GM12801 (cell line): ENCODE measurements at regions not wholly inside any gene's neighbourhood (a gene's known extent, or its start where the extent isn't known, plus 50 kb on each side); places are given as distances from the start of the nearest gene placed in this dataset.

Experiments used
- CTCF ChIP-seq: IDR thresholded peaks from one replicate; pipeline ENCODE4 v1.5.1; 2011; ENCODE audit warnings: control low read depth; ENCODE audit not compliant: insufficient read length; ENCODE audit errors: extremely low read depth

DNA sequence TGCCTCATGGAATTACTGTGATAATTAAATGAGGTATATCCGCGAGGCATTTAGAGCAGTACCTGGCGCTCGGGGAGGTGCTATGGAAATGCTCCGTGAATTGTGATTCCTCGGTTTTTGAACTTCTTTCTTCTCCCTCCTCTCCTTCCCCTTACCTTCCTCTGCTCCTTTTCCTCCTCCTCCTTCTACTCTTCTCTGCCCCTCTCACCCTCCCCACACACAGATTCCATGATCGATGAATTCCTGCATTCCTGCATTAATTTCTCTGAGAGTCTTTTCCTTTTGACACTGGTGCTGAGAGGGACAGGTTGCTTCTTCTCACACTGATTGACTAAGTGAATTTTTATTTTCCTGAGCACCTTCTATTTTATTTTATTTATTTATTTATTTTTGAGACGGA, 101.2 kb upstream of the RGMA start:
- TF ChIP-seq CTCF, result no peak

DNA sequence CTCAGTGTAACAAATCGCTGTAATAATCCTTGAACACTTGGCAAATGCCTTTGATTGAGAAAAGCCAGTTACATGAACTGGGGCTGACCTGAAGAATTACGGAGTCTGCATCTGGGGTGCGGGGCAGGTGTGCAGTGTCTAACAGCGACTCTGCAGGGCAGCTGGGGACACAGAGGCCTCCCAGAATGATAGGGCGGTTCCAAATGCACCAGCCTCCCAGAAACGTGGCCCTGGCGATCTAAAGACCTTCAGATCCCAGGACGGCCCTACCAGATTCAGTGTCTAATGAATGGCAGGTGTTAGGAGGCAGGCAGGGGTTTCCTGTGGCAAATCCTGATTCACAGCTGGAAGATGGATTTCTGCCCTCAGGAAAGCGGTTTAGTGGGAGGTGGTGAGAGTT, 100.5 kb upstream of the RGMA start:
- TF ChIP-seq CTCF, result no peak

DNA sequence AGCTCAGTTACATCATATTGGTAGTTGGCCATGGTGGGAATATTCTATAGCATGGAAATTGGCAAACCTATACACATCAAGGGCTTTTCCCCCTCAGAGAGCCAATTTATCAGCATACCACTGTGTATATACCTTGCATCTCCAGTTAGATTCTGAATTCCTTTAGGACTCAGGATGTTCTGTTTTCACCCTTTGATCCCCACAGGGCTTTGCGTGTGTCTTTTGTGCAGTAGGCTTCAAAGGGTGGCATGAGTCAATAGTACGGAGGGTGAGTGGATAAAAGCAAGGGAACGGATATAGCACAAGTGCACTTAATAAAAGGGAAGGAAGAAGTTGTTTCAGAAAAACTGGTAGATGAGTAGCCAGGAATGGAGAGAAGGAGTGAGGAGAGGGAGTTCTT, 99.2 kb upstream of the RGMA start:
- no peak for TF ChIP-seq CTCF

- no peak for TF ChIP-seq CTCF
These were observed 96.8 kb upstream of the RGMA start for GRCh38 chr15:93185796-93186195.

GRCh38 chr15:93182703-93183205, 93.7 kb upstream of the RGMA start:
- no peak for TF ChIP-seq CTCF

GRCh38 chr15:93180656-93181055, 91.6 kb upstream of the RGMA start:
- no peak for TF ChIP-seq CTCF

DNA sequence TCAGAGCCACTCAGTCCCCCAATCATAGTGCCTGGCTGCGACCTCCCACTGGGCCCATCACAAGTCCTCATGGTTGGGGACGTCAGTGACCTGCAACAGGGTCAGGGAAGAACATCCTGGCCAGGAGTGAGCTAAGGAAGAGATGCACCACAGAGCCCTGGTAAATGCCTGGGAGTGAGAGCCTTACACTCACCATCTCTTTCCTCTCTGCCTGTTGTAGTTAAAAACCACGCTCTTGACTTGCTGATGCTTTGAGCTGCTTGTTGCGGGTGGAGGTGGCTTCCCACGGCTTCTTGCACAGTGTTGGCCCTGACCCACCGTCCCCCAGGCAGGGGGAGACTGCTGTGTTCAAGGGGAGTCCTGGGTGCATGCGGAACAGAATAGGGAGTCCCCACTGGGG, 91.1 kb upstream of the RGMA start:
- TF ChIP-seq CTCF, result no peak

DNA sequence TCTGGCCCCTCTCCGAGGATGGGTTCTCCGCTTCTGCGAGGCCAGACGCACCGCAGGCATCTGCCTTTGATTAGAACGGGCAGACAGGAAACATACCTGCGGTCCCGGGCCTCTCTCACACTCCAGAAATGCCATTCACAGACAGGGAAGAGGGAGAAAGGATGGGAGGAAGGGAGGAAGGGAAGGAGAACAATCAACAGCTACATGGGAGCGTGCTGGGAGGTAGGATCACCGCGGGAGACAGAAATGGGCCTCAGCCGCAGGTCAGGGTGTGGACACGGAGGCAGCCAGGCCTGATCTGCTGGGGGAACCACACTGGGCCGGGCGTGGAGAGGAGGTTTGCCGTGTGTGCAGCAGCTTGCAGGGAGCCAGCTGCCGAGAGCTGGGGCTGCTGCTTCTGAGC, 90.7 kb upstream of the RGMA start:
- no peak for TF ChIP-seq CTCF
